ENCODE measurements at regions not wholly inside any gene's neighbourhood (a gene's known extent, or its start where the extent isn't known, plus 50 kb on each side); places are given as distances from the start of the nearest gene placed in this dataset.

- TF ChIP-seq CTCF (IDR thresholded peaks at IDR 0.05) (no peak), POLR2A (IDR thresholded peaks at IDR 0.05) (no peak), POLR2AphosphoS5 (IDR thresholded peaks at IDR 0.05) (no peak)
Observed at GRCh38 chr2:193539188-193539587, 1344.5 kb upstream of the TMEFF2 start.

All from breast epithelium (tissue), 3 donors.